Smooth muscle cell (in vitro differentiated cells): ENCODE measurements at regions not wholly inside any gene's neighbourhood (a gene's known extent, or its start where the extent isn't known, plus 50 kb on each side); places are given as distances from the start of the nearest gene placed in this dataset.

Source experiments
- DNase-seq: peaks from one replicate; lab custom pipeline; 2025; ENCODE audit not compliant: unreplicated experiment; lab: John Stamatoyannopoulos, UW
- H2AFZ ChIP-seq: fragments of 200-600 bp; sonication (generic); 2 replicates; pipeline ENCODE4 v1.6.0; 2016; ENCODE audit warnings: antibody characterized with exemption, low read depth, mild to moderate bottlenecking
- H3F3A ChIP-seq: fragments of 200-600 bp; sonication (generic); 2 replicates; pipeline ENCODE4 v1.6.0; 2017; ENCODE audit warnings: antibody characterized with exemption, low read depth
- H3K27ac ChIP-seq: fragments of 200-600 bp; sonication (generic); 2 replicates; pipeline ENCODE4 v1.5.1; 2016; ENCODE audit warnings: low read depth, mild to moderate bottlenecking
- H3K27me3 ChIP-seq: fragments of 200-600 bp; sonication (generic); 2 replicates; pipeline ENCODE4 v1.6.1; 2016; ENCODE audit warnings: low read depth, mild to moderate bottlenecking
- H3K36me3 ChIP-seq: fragments of 200-600 bp; sonication (generic); 2 replicates; pipeline ENCODE4 v1.5.1; 2016; ENCODE audit warnings: low read depth
- H3K4me1 ChIP-seq: fragments of 200-600 bp; sonication (generic); 2 replicates; pipeline ENCODE4 v1.5.1; 2016; ENCODE audit warnings: low read depth
- H3K4me2 ChIP-seq: fragments of 200-600 bp; sonication (generic); 2 replicates; pipeline ENCODE4 v1.6.0; 2016; ENCODE audit warnings: mild to moderate bottlenecking
- H3K4me3 ChIP-seq: fragments of 200-600 bp; sonication (generic); 2 replicates; pipeline ENCODE4 v1.5.1; 2016; ENCODE audit warnings: mild to moderate bottlenecking
- H3K79me2 ChIP-seq: fragments of 200-600 bp; sonication (generic); 2 replicates; pipeline ENCODE4 v1.6.0; 2016; ENCODE audit warnings: low read depth, mild to moderate bottlenecking
- H3K9ac ChIP-seq: fragments of 200-600 bp; sonication (generic); 2 replicates; pipeline ENCODE4 v1.6.0; 2016; ENCODE audit warnings: low read depth
- H3K9me3 ChIP-seq: fragments of 200-600 bp; sonication (generic); replicated peaks from 2 replicates; pipeline ENCODE4 v1.5.1; 2016; ENCODE audit warnings: low read depth
- H4K20me1 ChIP-seq: fragments of 200-600 bp; sonication (generic); 2 replicates; pipeline ENCODE4 v1.6.0; 2016; ENCODE audit warnings: low read depth
- CTCF ChIP-seq: fragments of 200-600 bp; sonication (generic); IDR thresholded peaks from 2 replicates; pipeline ENCODE4 v1.5.1; 2017; ENCODE audit warnings: borderline replicate concordance, mild to moderate bottlenecking, antibody characterized with exemption; ENCODE audit not compliant: insufficient read depth, poor library complexity, severe bottlenecking
- WGBS: methylation state at CpG from one replicate; pipeline ENCODE4 v1.1.7; 2016; ENCODE audit warnings: low lambda C conversion rate; 5-methylcytosine and 5-hydroxymethylcytosine counted together

- H3K27ac ChIP-seq: no peak overlapping the region
- H3K4me1 ChIP-seq: no peaks in the 10 kb centered on the region
- DNase-seq: no peak
- no peaks in the 10 kb centered on the region for H3K27me3 ChIP-seq
- no peaks in the 10 kb centered on the region for H4K20me1 ChIP-seq
- no peak overlapping the region for H3K9ac ChIP-seq
- H3F3A ChIP-seq: no peaks in the 10 kb centered on the region
- no peak overlapping the region for H3K4me3 ChIP-seq
- H3K9me3 ChIP-seq: no peaks in the 10 kb centered on the region
- no peak overlapping the region for H2AFZ ChIP-seq
- H3K4me2 ChIP-seq: no peak overlapping the region
- H3K79me2 ChIP-seq: no peaks in the 10 kb centered on the region
- H3K36me3 ChIP-seq: no peaks in the 10 kb centered on the region
- 93% methylated on average over 1 of the region's 1 CpG for WGBS
- TF ChIP-seq CTCF: no peak
Measured at GRCh38 chr18:6574631-6575030, 154.9 kb upstream of the ARHGAP28 start.

GRCh38 chr18:6575908-6576307, 153.6 kb upstream of the ARHGAP28 start:
- no peak for TF ChIP-seq CTCF
- Histone ChIP-seq H3K9ac (no peak overlapping the region), H3K36me3 (no peaks in the 10 kb centered on the region), H3K27me3 (no peaks in the 10 kb centered on the region), H3K4me3 (no peak overlapping the region), H2AFZ (no peak overlapping the region), H3F3A (no peaks in the 10 kb centered on the region), H4K20me1 (no peaks in the 10 kb centered on the region), H3K9me3 (no peaks in the 10 kb centered on the region), H3K27ac (no peak overlapping the region), H3K4me1 (no peaks in the 10 kb centered on the region), H3K4me2 (no peak overlapping the region), H3K79me2 (no peaks in the 10 kb centered on the region)
- no peak for DNase-seq
- 75% methylated on average over 10 of the region's 10 CpGs for WGBS

- 97% methylated on average over 5 of the region's 5 CpGs for WGBS
- TF ChIP-seq CTCF: no peak
- Histone ChIP-seq H3K9me3 (no peaks in the 10 kb centered on the region), H2AFZ (no peak overlapping the region), H3F3A (no peaks in the 10 kb centered on the region), H3K36me3 (no peaks in the 10 kb centered on the region), H3K4me1 (no peaks in the 10 kb centered on the region), H3K27ac (no peak overlapping the region), H3K9ac (no peak overlapping the region), H3K79me2 (no peaks in the 10 kb centered on the region), H3K27me3 (no peaks in the 10 kb centered on the region), H3K4me2 (no peak overlapping the region), H4K20me1 (no peaks in the 10 kb centered on the region), H3K4me3 (no peak overlapping the region)
- DNase-seq: no peak
Measured at GRCh38 chr18:6576718-6577375, 152.7 kb upstream of the ARHGAP28 start.

GRCh38 chr18:6578686-6579085, 150.8 kb upstream of the ARHGAP28 start:
- no peaks in the 10 kb centered on the region for H3F3A ChIP-seq
- TF ChIP-seq CTCF: no peak
- no peak overlapping the region for H3K4me3 ChIP-seq
- DNase-seq: no peak
- no peaks in the 10 kb centered on the region for H3K79me2 ChIP-seq
- no peak overlapping the region for H3K4me2 ChIP-seq
- H3K4me1 ChIP-seq: no peaks in the 10 kb centered on the region
- H3K36me3 ChIP-seq: no peaks in the 10 kb centered on the region
- no peaks in the 10 kb centered on the region for H3K27me3 ChIP-seq
- no peak overlapping the region for H2AFZ ChIP-seq
- no peak overlapping the region for H3K27ac ChIP-seq
- no peaks in the 10 kb centered on the region for H4K20me1 ChIP-seq
- H3K9ac ChIP-seq: no peak overlapping the region
- WGBS: 84% methylated on average over 2 of the region's 2 CpGs
- no peaks in the 10 kb centered on the region for H3K9me3 ChIP-seq
